ENCODE measurements at regions not wholly inside any gene's neighbourhood (a gene's known extent, or its start where the extent isn't known, plus 50 kb on each side); places are given as distances from the start of the nearest gene placed in this dataset.
A peak's percentile ranks its signal among the peaks of the same experiment; 100 is the strongest.

DNA sequence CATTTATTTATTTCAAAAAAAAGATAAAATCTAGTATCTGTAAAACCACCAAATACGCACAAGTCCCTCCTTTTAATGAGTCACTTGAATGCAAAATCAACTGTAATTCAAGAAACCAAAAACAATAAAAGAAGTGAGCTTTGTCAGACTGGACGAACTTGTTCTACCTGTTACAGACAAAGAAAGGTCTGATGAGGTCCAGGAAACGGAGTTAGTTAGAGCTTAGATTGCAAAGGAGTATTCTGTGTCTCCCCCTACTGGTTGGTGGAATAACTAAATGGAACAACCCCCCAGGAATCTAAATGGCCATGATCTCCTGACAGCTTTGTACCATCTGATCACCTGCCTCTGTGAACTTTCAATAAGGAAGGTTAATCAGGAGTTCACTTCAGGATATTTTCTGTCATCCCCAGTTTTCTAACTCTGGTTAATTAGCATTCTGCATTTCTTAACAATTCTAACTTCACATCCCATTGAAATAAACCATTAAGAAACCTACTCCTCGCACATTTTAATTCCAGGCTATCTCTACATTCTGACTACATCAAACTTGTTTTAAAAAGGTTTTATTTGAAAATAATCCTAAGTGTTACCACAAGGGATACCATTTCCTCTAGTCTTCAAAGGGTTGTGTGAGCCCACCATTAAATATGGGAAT lies 333.0 kb upstream of the SATB1 start (continued):
- TF ChIP-seq POLR2AphosphoS5 (IDR thresholded peaks at IDR 0.05; ENCODE audit: low read depth, low read length), result no peak
- TF ChIP-seq KDM1A (IDR thresholded peaks at IDR 0.05; ENCODE audit: borderline replicate concordance, low read length), result no peak
- TF ChIP-seq SIX5 (IDR thresholded peaks at IDR 0.05; ENCODE audit: low read depth, low read length), result no peak
- peak; percentile 87 to 93 for TF ChIP-seq RAD21 (IDR thresholded peaks at IDR 0.05 in 1 of 2, conservative IDR thresholded peaks at IDR 0.05 in 1 of 2; ENCODE audit: low read depth in 2 of 2, low read length in 2 of 2)
- TF ChIP-seq CTCF (IDR thresholded peaks at IDR 0.05; ENCODE audit: control extremely low read depth in 1 of 3, insufficient read depth in 1 of 3, low read depth in 1 of 3, low read length in 3 of 3), result peak in 2 of 3 experiments; percentile 75 to 83; a peak in 3 of 4 replicates
- no peak for TF ChIP-seq ATF3 (IDR thresholded peaks at IDR 0.05; ENCODE audit: insufficient read depth, low read depth, low read length)
- peak in 1 of 2 experiments; percentile 75; a peak in 1 of 3 replicates for TF ChIP-seq EP300 (IDR thresholded peaks at IDR 0.05; ENCODE audit: borderline replicate concordance in 1 of 2, low read depth in 2 of 2, low read length in 2 of 2)
- TF ChIP-seq GABPA (IDR thresholded peaks at IDR 0.05; ENCODE audit: borderline replicate concordance, insufficient read depth, low read length), result no peak
- TF ChIP-seq SRF (IDR thresholded peaks at IDR 0.05; ENCODE audit: low read depth, low read length), result no peak
- TF ChIP-seq SIRT6 (IDR thresholded peaks at IDR 0.05; ENCODE audit: low read length), result no peak
- peak; percentile 21; the same call in 1 of the 2 replicates for TF ChIP-seq TEAD4 (IDR thresholded peaks at IDR 0.05; ENCODE audit: low read depth, low read length)
- no peak for TF ChIP-seq SP4 (IDR thresholded peaks at IDR 0.05; ENCODE audit: low read length)
- TF ChIP-seq SP2 (IDR thresholded peaks at IDR 0.05; ENCODE audit: low read length), result no peak

Measured in H1 (cell line).